HEK293 (cell line): ENCODE measurements at regions not wholly inside any gene's neighbourhood (a gene's known extent, or its start where the extent isn't known, plus 50 kb on each side); places are given as distances from the start of the nearest gene placed in this dataset.

ENCODE experiments used
- CTCF ChIA-PET: fragments of 350-600 bp; formaldehyde crosslinking; extraction: SDS; loops from one replicate; lab custom pipeline; 2021; ENCODE audit warnings: antibody characterized with exemption; lab: Yijun Ruan, JAX
- POLR2A ChIA-PET: fragments of 300-600 bp; formaldehyde crosslinking; extraction: SDS; loops from one replicate; lab custom pipeline; 2020; ENCODE audit warnings: antibody characterized with exemption, inconsistent platforms; lab: Yijun Ruan, JAX
- H3K27ac ChIP-seq: fragments of 200-500 bp; sonication (Bioruptor generic); 2 replicates; pipeline ENCODE4 v1.5.1; 2014; ENCODE audit warnings: low read depth, low read length, control low read depth, inconsistent platforms; ENCODE audit errors: extremely low read depth
- H3K36me3 ChIP-seq, 2 experiments: fragments of 200-500 bp in 1 of 2; sonication (Bioruptor generic) in 1 of 2; 1 replicate in 1 of 2; 2 replicates in 1 of 2; pipeline ENCODE4 v1.5.1; 2014 to 2017; ENCODE audit warnings: inconsistent platforms in 2 of 2, low read length in 2 of 2; ENCODE audit not compliant: control insufficient read depth in 2 of 2, insufficient read depth in 1 of 2
- H3K4me1 ChIP-seq: fragments of 200-500 bp; sonication (Bioruptor generic); 2 replicates; pipeline ENCODE4 v1.5.1; 2014; ENCODE audit warnings: mild to moderate bottlenecking, low read length, inconsistent platforms; ENCODE audit not compliant: control insufficient read depth, insufficient read depth
- H3K4me3 ChIP-seq: 2 replicates; pipeline ENCODE4 v1.5.1; 2011; ENCODE audit warnings: low read depth, mild to moderate bottlenecking, control low read depth, low read length, moderate library complexity
- H3K9me3 ChIP-seq: fragments of 200-500 bp; sonication (Bioruptor generic); 2 replicates; pipeline ENCODE4 v1.5.1; 2014; ENCODE audit warnings: low read depth, low read length, inconsistent platforms; ENCODE audit not compliant: control insufficient read depth, insufficient read depth
- HOXD13 ChIP-seq: sonication (generic); formaldehyde crosslinking; IDR thresholded peaks from 2 replicates; pipeline ENCODE4 v1.8.0; 2022; ENCODE audit warnings: missing genetic modification reagents, borderline replicate concordance
- KLF7 ChIP-seq: fragments of 450-650 bp; formaldehyde crosslinking; IDR thresholded peaks from 2 replicates; pipeline ENCODE4 v1.5.1; 2016; ENCODE audit warnings: missing biosample characterization, missing genetic modification characterization, borderline replicate concordance
- MYNN ChIP-seq: fragments of 450-650 bp; formaldehyde crosslinking; IDR thresholded peaks from 2 replicates; pipeline ENCODE4 v1.5.1; 2016; ENCODE audit warnings: missing biosample characterization, missing genetic modification characterization, borderline replicate concordance
- PBX3 ChIP-seq: sonication (generic); formaldehyde crosslinking; IDR thresholded peaks from 2 replicates; pipeline ENCODE4 v1.8.1; 2022; ENCODE audit warnings: mild to moderate bottlenecking, moderate library complexity, missing genetic modification reagents
- RBAK ChIP-seq: fragments of 450-650 bp; formaldehyde crosslinking; IDR thresholded peaks from 2 replicates; pipeline ENCODE4 v1.5.1; 2016; ENCODE audit warnings: missing biosample characterization, missing genetic modification characterization
- ZBTB10 ChIP-seq: fragments of 450-650 bp; formaldehyde crosslinking; IDR thresholded peaks from 2 replicates; pipeline ENCODE4 v1.5.1; 2016; ENCODE audit warnings: missing biosample characterization, missing genetic modification characterization
- ZBTB44 ChIP-seq: fragments of 450-650 bp; IDR thresholded peaks from 2 replicates; pipeline ENCODE4 v1.5.1; 2018; ENCODE audit warnings: missing biosample characterization, mild to moderate bottlenecking, missing genetic modification characterization
- ZBTB48 ChIP-seq: fragments of 450-650 bp; formaldehyde crosslinking; IDR thresholded peaks from 2 replicates; pipeline ENCODE4 v1.5.1; 2016; ENCODE audit warnings: missing biosample characterization, missing genetic modification characterization
- ZFHX2 ChIP-seq: fragments of 450-650 bp; formaldehyde crosslinking; conservative IDR thresholded peaks from 2 replicates; pipeline ENCODE4 v1.5.1; 2016; ENCODE audit warnings: missing biosample characterization, missing genetic modification characterization
- ZNF114 ChIP-seq: fragments of 450-650 bp; formaldehyde crosslinking; IDR thresholded peaks from 2 replicates; pipeline ENCODE4 v1.5.0; 2017; ENCODE audit warnings: missing biosample characterization, missing genetic modification characterization
- ZNF202 ChIP-seq: fragments of 450-650 bp; formaldehyde crosslinking; IDR thresholded peaks from 2 replicates; pipeline ENCODE4 v1.5.1; 2016; ENCODE audit warnings: missing biosample characterization, missing genetic modification characterization, borderline replicate concordance
- ZNF335 ChIP-seq: fragments of 450-650 bp; formaldehyde crosslinking; conservative IDR thresholded peaks from 2 replicates; pipeline ENCODE4 v1.5.1; 2016; ENCODE audit warnings: missing biosample characterization, missing genetic modification characterization
- ZNF48 ChIP-seq: fragments of 450-650 bp; formaldehyde crosslinking; IDR thresholded peaks from 2 replicates; pipeline ENCODE4 v1.5.1; 2016; ENCODE audit warnings: missing biosample characterization, missing genetic modification characterization
- ZNF654 ChIP-seq: fragments of 450-650 bp; formaldehyde crosslinking; IDR thresholded peaks from 2 replicates; pipeline ENCODE4 v1.5.1; 2016; ENCODE audit warnings: low read depth, missing biosample characterization, missing genetic modification characterization
- ZNF707 ChIP-seq: fragments of 450-650 bp; formaldehyde crosslinking; IDR thresholded peaks from 2 replicates; pipeline ENCODE4 v1.5.1; 2016; ENCODE audit warnings: missing biosample characterization, missing genetic modification characterization
- TF ChIP-seq, protein P1 (sequence below): fragments of 450-650 bp; formaldehyde crosslinking; IDR thresholded peaks from 2 replicates; pipeline ENCODE4 v1.5.1; 2016; ENCODE audit warnings: missing biosample characterization, missing genetic modification characterization

GRCh38 chr3:59576606-59577005 lies 526.8 kb upstream of the CFAP20DC start:
- H3K4me1 ChIP-seq: no peaks in the 10 kb centered on the region
- H3K4me3 ChIP-seq: no peak overlapping the region
- CTCF ChIA-PET: interaction anchor here (0.6 to 1.0 kb wide), 4 partner anchors 9 to 281 kb away, joined by 3 to 6 read pairs (median 3); no protein-coding TSS in a partner anchor
- H3K36me3 ChIP-seq: no peaks in the 10 kb centered on the region
- no peak overlapping the region for H3K27ac ChIP-seq
- POLR2A ChIA-PET: no interaction called here
- TF ChIP-seq KLF7 (tag by site-specific recombination) (no peak), ZBTB44 (tag by site-specific recombination) (no peak)
- H3K9me3 ChIP-seq: no peaks in the 10 kb centered on the region

GRCh38 chr3:59575113-59576001 lies 525.5 kb upstream of the CFAP20DC start:
- POLR2A ChIA-PET: no interaction called here
- no peaks in the 10 kb centered on the region for H3K4me1 ChIP-seq
- peak; percentile 61 for TF ChIP-seq ZNF654 (tag by site-specific recombination)
- no peak; the same call in 1 of the 2 replicates for TF ChIP-seq ZFHX2 (tag by site-specific recombination)
- TF ChIP-seq, all 188 proteins: peak for 1
- Histone ChIP-seq H3K4me3 (no peak overlapping the region), H3K27ac (no peak overlapping the region), H3K9me3 (no peaks in the 10 kb centered on the region), H3K36me3 (no peaks in the 10 kb centered on the region)
- CTCF ChIA-PET: interaction anchor here (0.6 to 1.6 kb wide), 10 partner anchors 10 to 398 kb away, joined by 3 to 12 read pairs (median 4); no protein-coding TSS in a partner anchor

- Histone ChIP-seq H3K4me3 (no peak overlapping the region), H3K9me3 (no peaks in the 10 kb centered on the region), H3K36me3 (no peaks in the 10 kb centered on the region), H3K4me1 (no peaks in the 10 kb centered on the region), H3K27ac (no peak overlapping the region)
- TF ChIP-seq HOXD13 (CRISPR knock-in tag) (no peak), ZBTB10 (tag by site-specific recombination) (no peak), ZNF48 (no peak), RBAK (no peak), ZNF202 (tag by site-specific recombination) (no peak), ZBTB48 (tag by site-specific recombination) (no peak), PBX3 (CRISPR knock-in tag) (no peak), MYNN (tag by site-specific recombination) (no peak), ZNF114 (tag by site-specific recombination) (no peak), ZNF335 (tag by site-specific recombination) (no peak), ZNF707 (tag by site-specific recombination) (no peak)
- TF ChIP-seq, protein P1, sequence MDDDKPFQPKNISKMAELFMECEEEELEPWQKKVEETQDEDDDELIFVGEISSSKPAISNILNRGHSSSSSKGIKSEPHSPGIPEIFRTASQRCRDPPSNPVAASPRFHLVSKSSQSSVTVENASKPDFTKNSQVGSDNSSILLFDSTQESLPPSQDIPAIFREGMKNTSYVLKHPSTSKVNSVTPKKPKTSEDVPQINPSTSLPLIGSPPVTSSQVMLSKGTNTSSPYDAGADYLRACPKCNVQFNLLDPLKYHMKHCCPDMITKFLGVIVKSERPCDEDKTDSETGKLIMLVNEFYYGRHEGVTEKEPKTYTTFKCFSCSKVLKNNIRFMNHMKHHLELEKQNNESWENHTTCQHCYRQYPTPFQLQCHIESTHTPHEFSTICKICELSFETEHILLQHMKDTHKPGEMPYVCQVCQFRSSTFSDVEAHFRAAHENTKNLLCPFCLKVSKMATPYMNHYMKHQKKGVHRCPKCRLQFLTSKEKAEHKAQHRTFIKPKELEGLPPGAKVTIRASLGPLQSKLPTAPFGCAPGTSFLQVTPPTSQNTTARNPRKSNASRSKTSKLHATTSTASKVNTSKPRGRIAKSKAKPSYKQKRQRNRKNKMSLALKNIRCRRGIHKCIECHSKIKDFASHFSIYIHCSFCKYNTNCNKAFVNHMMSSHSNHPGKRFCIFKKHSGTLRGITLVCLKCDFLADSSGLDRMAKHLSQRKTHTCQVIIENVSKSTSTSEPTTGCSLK (tag by site-specific recombination): no peak
- POLR2A ChIA-PET: no interaction called here
- CTCF ChIA-PET: no interaction called here
Measured at GRCh38 chr3:59573911-59574310, 524.1 kb upstream of the CFAP20DC start.
